Right lobe of liver (tissue), 4 donors: ENCODE measurements at regions not wholly inside any gene's neighbourhood (a gene's known extent, or its start where the extent isn't known, plus 50 kb on each side); places are given as distances from the start of the nearest gene placed in this dataset.

Source experiments
- POLR2A ChIP-seq: fragments of 450-650 bp; IDR thresholded peaks from one replicate; pipeline ENCODE4 v1.6.1; 2017; ENCODE audit warnings: antibody characterized with exemption, mild to moderate bottlenecking
- TF ChIP-seq, protein P1 (sequence below), 4 donors: fragments of 200-600 bp in 3 of 4; fragments of 450-650 bp in 1 of 4; IDR thresholded peaks; one replicate each; pipeline versions ENCODE4 v1.5.1 to v1.8.0; 2016 to 2022; ENCODE audit warnings: antibody characterized with exemption in 4 of 4, mild to moderate bottlenecking in 2 of 4
- donor health status: DM: no; HTN: no; CAD: no.
- donor health status: DM: no; HTN: no; CAD: no.
- donor health status: DM: no; HTN: yes; CAD: no.

DNA sequence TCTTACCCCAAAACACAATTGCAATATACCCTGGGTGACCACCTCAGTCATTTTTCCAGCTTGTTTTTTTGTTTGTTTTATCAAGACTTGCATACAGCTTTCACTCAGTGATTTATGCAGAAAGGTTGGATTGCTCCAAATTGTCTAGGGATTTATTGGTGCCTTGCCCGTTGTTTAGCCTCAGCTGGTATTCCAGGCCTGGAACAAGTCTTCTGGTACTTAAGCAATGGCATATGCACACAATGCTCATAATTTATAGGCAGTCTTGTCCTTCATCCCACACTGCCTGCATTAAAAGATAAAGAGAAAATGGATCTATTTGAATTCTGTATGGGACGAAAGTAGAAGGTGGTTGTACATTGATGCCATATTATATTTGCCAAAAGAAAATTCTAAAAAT is 392.5 kb downstream of the ADAMTS20 start:
- TF ChIP-seq, protein P1, sequence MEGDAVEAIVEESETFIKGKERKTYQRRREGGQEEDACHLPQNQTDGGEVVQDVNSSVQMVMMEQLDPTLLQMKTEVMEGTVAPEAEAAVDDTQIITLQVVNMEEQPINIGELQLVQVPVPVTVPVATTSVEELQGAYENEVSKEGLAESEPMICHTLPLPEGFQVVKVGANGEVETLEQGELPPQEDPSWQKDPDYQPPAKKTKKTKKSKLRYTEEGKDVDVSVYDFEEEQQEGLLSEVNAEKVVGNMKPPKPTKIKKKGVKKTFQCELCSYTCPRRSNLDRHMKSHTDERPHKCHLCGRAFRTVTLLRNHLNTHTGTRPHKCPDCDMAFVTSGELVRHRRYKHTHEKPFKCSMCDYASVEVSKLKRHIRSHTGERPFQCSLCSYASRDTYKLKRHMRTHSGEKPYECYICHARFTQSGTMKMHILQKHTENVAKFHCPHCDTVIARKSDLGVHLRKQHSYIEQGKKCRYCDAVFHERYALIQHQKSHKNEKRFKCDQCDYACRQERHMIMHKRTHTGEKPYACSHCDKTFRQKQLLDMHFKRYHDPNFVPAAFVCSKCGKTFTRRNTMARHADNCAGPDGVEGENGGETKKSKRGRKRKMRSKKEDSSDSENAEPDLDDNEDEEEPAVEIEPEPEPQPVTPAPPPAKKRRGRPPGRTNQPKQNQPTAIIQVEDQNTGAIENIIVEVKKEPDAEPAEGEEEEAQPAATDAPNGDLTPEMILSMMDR (IDR thresholded peaks at IDR 0.05) = no peak
- no peak for TF ChIP-seq POLR2A
